RWPE1 (cell line): ENCODE measurements at regions not wholly inside any gene's neighbourhood (a gene's known extent, or its start where the extent isn't known, plus 50 kb on each side); places are given as distances from the start of the nearest gene placed in this dataset.

ENCODE experiments used
- CTCF ChIA-PET: fragments of 350-600 bp; sonication (Branson Sonifier 250); formaldehyde crosslinking; extraction: SDS; loops from one replicate; lab custom pipeline; 2021; lab: Yijun Ruan, JAX
- POLR2A ChIA-PET: fragments of 400-600 bp; formaldehyde crosslinking; extraction: SDS; loops from one replicate; lab custom pipeline; 2020; ENCODE audit warnings: antibody characterized with exemption; ENCODE audit not compliant: low non-redundant PET; lab: Yijun Ruan, JAX
- DNase-seq: peaks from one replicate; pipeline ENCODE4 v3.0.0; 2012; ENCODE audit warnings: low spot score
- H3K27ac ChIP-seq: fragments of 450-650 bp; 2 replicates; pipeline ENCODE4 v1.5.1; 2017
- TF ChIP-seq, protein P1 (sequence below): fragments of 450-650 bp; conservative IDR thresholded peaks from 2 replicates; pipeline ENCODE4 v1.5.1; 2017; ENCODE audit warnings: low read depth, mild to moderate bottlenecking

- H3K27ac ChIP-seq: no peak overlapping the region
- ChIA-PET POLR2A (no interaction called here), CTCF (no interaction called here)
- TF ChIP-seq, protein P1, sequence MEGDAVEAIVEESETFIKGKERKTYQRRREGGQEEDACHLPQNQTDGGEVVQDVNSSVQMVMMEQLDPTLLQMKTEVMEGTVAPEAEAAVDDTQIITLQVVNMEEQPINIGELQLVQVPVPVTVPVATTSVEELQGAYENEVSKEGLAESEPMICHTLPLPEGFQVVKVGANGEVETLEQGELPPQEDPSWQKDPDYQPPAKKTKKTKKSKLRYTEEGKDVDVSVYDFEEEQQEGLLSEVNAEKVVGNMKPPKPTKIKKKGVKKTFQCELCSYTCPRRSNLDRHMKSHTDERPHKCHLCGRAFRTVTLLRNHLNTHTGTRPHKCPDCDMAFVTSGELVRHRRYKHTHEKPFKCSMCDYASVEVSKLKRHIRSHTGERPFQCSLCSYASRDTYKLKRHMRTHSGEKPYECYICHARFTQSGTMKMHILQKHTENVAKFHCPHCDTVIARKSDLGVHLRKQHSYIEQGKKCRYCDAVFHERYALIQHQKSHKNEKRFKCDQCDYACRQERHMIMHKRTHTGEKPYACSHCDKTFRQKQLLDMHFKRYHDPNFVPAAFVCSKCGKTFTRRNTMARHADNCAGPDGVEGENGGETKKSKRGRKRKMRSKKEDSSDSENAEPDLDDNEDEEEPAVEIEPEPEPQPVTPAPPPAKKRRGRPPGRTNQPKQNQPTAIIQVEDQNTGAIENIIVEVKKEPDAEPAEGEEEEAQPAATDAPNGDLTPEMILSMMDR: no peak
- DNase-seq: no peak
These were observed 412.9 kb downstream of the IDS start for GRCh38 chrX:149092179-149092578.

GRCh38 chrX:149079805-149080406 lies 425.2 kb downstream of the IDS start:
- TF ChIP-seq, protein P1: no peak
- CTCF ChIA-PET: no interaction called here
- POLR2A ChIA-PET: no interaction called here

GRCh38 chrX:149074398-149074797 lies 430.7 kb downstream of the IDS start:
- DNase-seq: no peak
- POLR2A ChIA-PET: no interaction called here

More at GRCh38 chrX:149079805-149080406, 425.2 kb downstream of the IDS start:
- no peak overlapping the region for H3K27ac ChIP-seq
- DNase-seq: no peak

GRCh38 chrX:149073479-149073878 lies 431.6 kb downstream of the IDS start:
- no peak for DNase-seq
- CTCF ChIA-PET: no interaction called here
- no peak overlapping the region for H3K27ac ChIP-seq
- POLR2A ChIA-PET: no interaction called here
- TF ChIP-seq, protein P1: no peak

More at GRCh38 chrX:149074398-149074797, 430.7 kb downstream of the IDS start:
- no peak overlapping the region for H3K27ac ChIP-seq
- TF ChIP-seq, protein P1: no peak
- CTCF ChIA-PET: no interaction called here

GRCh38 chrX:149069899-149070298 lies 435.2 kb downstream of the IDS start:
- CTCF ChIA-PET: no interaction called here
- POLR2A ChIA-PET: no interaction called here
- DNase-seq: no peak
- TF ChIP-seq, protein P1: no peak
- H3K27ac ChIP-seq: no peak overlapping the region

DNA sequence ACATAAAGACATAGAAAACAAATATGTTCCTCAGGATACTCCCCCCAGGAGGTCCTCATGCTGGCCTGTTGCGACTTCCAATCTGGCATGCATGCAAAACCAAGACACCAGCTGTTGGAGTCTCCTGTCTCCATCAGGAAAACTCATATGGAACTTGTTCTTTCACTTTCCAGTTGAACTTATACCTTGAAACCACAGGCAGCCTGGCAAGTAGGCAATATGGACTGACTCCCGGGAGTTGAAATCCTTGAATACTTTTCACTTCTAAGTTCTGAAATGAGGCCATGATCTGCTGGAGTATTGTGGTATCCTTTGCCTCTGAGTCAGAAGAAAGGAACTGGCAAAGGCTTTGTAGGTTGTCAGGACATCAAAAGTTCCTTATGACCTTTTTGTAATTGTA lies 444.2 kb downstream of the IDS start:
- POLR2A ChIA-PET: no interaction called here
- DNase-seq: no peak
- CTCF ChIA-PET: no interaction called here

More for the DNA sequence above, 444.2 kb downstream of the IDS start:
- TF ChIP-seq, protein P1: no peak
- no peak overlapping the region for H3K27ac ChIP-seq
